Astrocyte (in vitro differentiated cells and primary cell): ENCODE measurements at regions not wholly inside any gene's neighbourhood (a gene's known extent, or its start where the extent isn't known, plus 50 kb on each side); places are given as distances from the start of the nearest gene placed in this dataset.

Source experiments
- EZH2 ChIP-seq: IDR thresholded peaks from 2 replicates; pipeline ENCODE4 v1.6.1; 2012; ENCODE audit warnings: mild to moderate bottlenecking, low read length, inconsistent platforms; ENCODE audit not compliant: insufficient read depth
- TF ChIP-seq, protein P1 (sequence below): IDR thresholded peaks from 2 replicates; pipeline ENCODE4 v1.5.1; 2011; ENCODE audit warnings: low read depth, mild to moderate bottlenecking, inconsistent platforms, low read length, moderate library complexity; ENCODE audit not compliant: insufficient read depth

DNA sequence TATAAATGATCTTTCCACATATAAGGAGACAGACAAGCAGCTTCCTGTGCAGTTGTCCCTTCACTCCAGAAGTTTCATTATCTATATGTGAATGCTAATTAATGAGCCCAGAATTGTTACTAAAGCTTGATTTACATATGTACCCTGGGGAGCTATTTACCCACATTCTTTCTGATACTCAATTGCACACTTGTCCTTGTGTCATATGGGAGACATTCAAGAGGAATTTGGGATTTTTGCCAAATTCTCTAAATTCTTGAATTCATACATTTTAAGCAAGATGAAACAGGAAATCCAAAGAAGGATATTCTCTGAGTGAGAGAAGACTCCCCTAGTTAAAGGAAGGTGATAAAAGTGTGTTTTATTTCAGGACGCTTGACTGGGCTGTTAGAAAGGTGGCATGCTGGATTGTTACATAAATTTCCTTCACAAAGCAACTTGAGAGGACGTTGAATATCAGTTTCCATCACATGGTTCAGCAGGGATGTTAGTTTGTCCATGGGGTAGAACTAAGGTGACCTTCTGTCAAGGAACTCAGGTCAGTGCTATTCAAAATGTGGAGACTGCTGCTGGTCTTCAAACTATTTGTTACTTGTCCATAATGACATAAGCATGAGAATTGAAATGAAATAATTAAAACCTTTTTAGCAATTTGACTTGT lies 368.2 kb downstream of the IRS1 start:
- TF ChIP-seq, protein P1, sequence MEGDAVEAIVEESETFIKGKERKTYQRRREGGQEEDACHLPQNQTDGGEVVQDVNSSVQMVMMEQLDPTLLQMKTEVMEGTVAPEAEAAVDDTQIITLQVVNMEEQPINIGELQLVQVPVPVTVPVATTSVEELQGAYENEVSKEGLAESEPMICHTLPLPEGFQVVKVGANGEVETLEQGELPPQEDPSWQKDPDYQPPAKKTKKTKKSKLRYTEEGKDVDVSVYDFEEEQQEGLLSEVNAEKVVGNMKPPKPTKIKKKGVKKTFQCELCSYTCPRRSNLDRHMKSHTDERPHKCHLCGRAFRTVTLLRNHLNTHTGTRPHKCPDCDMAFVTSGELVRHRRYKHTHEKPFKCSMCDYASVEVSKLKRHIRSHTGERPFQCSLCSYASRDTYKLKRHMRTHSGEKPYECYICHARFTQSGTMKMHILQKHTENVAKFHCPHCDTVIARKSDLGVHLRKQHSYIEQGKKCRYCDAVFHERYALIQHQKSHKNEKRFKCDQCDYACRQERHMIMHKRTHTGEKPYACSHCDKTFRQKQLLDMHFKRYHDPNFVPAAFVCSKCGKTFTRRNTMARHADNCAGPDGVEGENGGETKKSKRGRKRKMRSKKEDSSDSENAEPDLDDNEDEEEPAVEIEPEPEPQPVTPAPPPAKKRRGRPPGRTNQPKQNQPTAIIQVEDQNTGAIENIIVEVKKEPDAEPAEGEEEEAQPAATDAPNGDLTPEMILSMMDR = no peak
- TF ChIP-seq EZH2 = no peak
